ENCODE measurements at regions not wholly inside any gene's neighbourhood (a gene's known extent, or its start where the extent isn't known, plus 50 kb on each side); places are given as distances from the start of the nearest gene placed in this dataset.
"Not testable (repeated sequence)": the region's sequence is repeated elsewhere in the genome, so short reads cannot be mapped to it uniquely, and the experiment has no call there.

GRCh38 chr7:79775911-79776310 is 322.4 kb upstream of the MAGI2 start:
- DNase-seq, result no peak

- no peak for DNase-seq
Observed at GRCh38 chr7:79774150-79774549, 320.7 kb upstream of the MAGI2 start.

- no peak for DNase-seq
Observed at GRCh38 chr7:79770970-79771369, 317.5 kb upstream of the MAGI2 start.

- no peak for DNase-seq
Observed at GRCh38 chr7:79770063-79770462, 316.6 kb upstream of the MAGI2 start.

DNA sequence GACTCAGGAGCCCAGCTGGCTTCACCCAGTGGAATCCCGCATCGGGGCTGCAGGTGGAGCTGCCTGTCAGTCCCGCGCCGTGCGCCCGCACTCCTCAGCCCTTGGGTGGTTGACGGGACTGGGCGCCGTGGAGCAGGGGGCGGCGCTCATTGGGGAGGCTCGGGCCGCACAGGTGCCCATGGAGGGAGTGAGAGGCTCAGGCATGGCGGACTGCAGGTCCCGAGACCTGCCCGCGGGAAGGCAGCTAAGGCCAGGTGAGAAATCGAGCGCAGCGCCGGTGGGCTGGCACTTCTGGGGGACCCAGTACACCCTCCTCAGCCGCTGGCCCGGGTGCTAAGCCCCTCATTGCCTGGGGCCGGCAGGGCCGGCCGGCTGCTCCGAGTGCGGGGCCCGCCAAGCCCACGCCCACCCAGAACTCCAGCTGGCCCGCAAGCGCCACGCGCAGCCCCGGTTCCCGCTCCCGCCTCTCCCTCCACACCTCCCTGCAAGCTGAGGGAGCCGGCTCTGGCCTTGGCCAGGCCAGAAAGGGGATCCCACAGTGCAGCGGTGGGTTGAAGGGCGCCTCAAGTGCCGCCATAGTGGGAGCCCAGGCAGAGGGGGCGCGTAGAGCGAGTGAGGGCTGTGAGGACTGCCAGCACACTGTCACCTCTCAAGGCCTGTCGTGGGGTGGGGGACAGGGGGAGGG is 314.6 kb upstream of the MAGI2 start:
- not testable (repeated sequence) for DNase-seq

GRCh38 chr7:79767192-79767591 is 313.7 kb upstream of the MAGI2 start:
- DNase-seq, result not testable (repeated sequence)

DNA sequence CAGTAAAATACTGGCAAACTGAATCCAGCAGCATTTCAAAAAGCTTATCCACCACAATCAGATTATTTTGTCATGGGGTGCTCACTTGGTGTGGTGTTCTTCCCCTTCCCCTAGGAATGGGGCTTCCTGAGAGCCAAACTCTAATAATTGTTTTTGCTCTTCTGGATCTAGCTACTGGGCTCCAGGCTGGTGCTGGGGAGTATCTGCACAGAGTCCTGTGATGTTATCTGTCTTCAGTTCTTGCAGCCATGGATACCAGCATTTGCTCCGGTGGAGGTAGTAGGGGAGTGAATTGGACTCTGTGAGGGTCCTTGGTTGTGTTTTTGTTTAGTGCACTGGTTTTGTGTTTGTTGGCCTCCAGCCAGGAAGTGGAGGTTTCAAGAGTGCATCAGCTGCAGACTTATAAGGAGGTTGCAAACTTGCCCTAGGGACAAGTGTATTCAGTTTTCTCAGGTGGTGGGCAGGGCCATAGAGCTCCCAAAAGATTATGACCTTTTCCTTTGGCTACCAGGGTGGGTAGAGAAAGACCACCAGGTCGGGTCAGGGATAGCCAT is 308.5 kb upstream of the MAGI2 start:
- no peak for DNase-seq

DNA sequence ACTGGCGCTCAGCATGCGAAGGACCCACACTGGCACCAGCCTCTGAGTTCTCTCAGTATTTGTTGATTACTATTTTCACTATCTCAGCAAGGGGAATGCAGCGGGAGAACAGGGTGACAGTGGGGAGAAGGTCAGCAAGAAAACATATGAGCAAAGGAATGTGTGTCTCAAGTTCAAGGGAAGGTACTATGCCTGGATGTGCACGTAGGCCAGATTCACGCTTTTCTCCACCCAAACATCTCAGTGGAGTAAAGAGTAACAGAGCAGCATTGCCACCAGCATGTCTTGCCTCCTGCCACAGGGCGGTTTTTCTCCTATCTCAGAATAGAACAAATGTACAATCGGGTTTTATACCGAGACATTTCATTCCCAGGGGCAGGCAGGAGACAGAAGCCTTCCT is 297.5 kb upstream of the MAGI2 start:
- DNase-seq, result not testable (repeated sequence)

DNA sequence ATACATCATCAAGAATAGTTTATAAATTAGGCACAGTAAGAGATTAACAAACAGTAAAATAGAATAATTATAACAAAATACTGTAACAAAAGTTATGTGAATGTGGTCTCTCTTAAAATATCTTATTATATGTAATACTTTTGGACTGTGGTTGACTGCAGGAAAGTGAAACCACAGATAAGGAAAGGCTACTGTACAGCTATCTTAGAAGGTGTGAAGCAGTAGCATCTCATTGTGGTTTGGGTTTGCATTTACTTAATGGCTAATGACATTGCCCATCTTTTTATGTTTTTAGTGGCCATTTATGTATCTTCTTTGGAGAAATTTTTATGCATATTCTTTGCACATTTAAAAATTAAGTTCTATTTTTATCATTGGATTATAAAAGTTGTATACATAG is 296.4 kb upstream of the MAGI2 start:
- no peak for DNase-seq

- no peak for DNase-seq
Observed at GRCh38 chr7:79741684-79742083, 288.2 kb upstream of the MAGI2 start.

- DNase-seq, result no peak
Observed at GRCh38 chr7:79740076-79740475, 286.6 kb upstream of the MAGI2 start.

- DNase-seq, result not testable (repeated sequence)
Observed at GRCh38 chr7:79739036-79739709, 285.7 kb upstream of the MAGI2 start.

- no peak for DNase-seq
Observed at GRCh38 chr7:79736418-79736817, 283.0 kb upstream of the MAGI2 start.

- DNase-seq, result no peak
Observed at GRCh38 chr7:79735012-79735411, 281.5 kb upstream of the MAGI2 start.

GRCh38 chr7:79734181-79734580 is 280.7 kb upstream of the MAGI2 start:
- no peak for DNase-seq

DNA sequence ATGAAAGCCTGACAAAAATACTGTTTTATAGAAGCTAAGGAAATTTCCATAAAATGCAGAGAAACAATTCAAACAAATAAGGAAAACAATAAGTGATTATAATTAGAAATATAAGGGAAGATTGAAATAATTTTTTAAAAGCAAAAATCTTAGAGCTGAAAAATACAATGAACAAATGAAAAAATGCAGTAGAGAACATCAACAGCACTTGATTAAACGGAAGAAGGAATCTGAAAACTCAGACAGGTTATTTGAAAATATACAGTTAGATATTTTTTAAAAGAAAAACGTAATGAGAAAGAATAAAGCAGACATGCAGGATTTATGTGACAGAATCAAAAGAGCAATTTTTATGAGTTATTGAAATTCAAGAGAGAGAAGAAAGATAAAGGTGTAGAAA is 279.1 kb upstream of the MAGI2 start:
- DNase-seq, result no peak

GRCh38 chr7:79730971-79731370 is 277.5 kb upstream of the MAGI2 start:
- DNase-seq, result no peak

GRCh38 chr7:79723833-79724618 is 270.6 kb upstream of the MAGI2 start:
- no peak for DNase-seq

- DNase-seq, result no peak
Observed at GRCh38 chr7:79722217-79722616, 268.8 kb upstream of the MAGI2 start.

- DNase-seq, result no peak
Observed at GRCh38 chr7:79719216-79719615, 265.7 kb upstream of the MAGI2 start.

GRCh38 chr7:79716329-79716728 is 262.9 kb upstream of the MAGI2 start:
- no peak for DNase-seq

DNA sequence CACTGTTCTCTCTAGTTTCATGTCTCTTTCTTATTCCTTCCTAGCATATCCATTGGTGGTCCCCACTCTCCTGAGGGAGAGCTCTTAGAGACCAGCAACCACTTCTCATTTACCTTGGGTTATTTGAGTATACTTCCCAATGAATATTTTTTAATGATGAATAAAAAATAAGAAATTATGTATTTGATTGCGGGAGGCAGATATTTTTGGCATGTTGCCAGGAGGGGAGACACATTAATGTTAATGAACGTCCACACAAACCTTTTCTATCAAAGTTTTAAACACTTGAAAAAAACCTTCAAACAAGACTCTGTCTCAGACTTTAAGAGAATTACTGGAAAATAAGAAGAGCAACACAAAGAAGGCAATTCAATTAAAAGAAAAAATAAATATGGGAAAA is 260.6 kb upstream of the MAGI2 start:
- no peak for DNase-seq

- no peak for DNase-seq
Observed at GRCh38 chr7:79713276-79713675, 259.8 kb upstream of the MAGI2 start.

DNA sequence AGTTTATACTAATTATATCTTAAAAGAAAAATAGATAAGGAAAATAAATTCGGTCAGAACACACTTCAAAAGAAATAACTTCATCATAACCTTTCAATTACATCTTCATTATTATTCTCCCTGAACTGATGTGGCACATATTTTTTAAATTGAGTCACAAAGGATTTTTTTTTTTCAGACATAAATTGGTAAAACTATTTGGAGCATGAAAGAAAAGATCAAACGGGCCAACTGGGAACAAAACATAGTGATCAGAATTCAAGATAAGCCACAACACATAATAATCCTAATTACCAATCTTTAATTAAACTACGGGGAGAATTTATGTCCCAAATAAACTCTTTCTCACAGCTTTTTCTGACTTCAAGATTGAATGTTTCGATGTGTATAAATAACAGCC is 258.2 kb upstream of the MAGI2 start:
- DNase-seq, result no peak
